GM12873 (cell line): ENCODE measurements at regions not wholly inside any gene's neighbourhood (a gene's known extent, or its start where the extent isn't known, plus 50 kb on each side); places are given as distances from the start of the nearest gene placed in this dataset.

ENCODE experiments used
- TF ChIP-seq, protein P1 (sequence below): IDR thresholded peaks from 2 replicates; pipeline ENCODE4 v1.5.1; 2012; ENCODE audit warnings: low read depth, mild to moderate bottlenecking, moderate library complexity, low read length, control low read depth; ENCODE audit not compliant: insufficient read depth; ENCODE audit errors: missing control alignments

DNA sequence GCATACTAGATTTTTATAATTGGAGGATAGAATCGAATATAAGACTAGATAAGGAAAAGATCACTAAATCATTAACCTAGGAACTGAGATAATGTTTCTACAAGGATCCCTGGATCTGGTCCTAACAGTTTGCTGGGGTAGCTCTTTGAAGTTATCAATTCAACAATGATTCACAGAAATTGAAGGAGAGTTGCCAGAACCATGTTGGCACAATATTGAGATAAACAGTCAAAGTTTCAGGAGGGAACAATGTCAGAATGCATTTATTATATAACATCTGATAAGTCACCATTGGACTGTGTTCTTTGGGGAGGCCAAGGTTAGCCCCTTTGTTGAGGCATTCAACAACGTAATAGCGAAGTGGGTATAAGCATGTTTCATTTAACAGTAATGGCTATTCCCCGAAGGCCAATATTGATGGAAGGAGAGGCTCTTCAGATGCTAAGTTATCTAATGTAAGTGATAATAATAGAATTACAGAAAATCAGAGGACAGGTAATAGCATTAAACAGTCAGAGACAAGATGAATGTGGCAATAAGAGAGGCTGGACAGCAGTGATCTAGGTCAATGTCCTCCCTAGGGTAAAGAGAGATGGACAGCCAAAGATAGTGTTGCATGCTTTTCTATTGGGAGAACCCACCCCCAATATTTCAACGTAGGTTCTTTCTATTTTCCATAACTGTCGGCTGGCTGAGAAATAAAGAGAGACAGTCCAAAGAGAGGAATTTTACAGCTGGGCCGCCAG lies 604.8 kb upstream of the GYPC start:
- TF ChIP-seq, protein P1, sequence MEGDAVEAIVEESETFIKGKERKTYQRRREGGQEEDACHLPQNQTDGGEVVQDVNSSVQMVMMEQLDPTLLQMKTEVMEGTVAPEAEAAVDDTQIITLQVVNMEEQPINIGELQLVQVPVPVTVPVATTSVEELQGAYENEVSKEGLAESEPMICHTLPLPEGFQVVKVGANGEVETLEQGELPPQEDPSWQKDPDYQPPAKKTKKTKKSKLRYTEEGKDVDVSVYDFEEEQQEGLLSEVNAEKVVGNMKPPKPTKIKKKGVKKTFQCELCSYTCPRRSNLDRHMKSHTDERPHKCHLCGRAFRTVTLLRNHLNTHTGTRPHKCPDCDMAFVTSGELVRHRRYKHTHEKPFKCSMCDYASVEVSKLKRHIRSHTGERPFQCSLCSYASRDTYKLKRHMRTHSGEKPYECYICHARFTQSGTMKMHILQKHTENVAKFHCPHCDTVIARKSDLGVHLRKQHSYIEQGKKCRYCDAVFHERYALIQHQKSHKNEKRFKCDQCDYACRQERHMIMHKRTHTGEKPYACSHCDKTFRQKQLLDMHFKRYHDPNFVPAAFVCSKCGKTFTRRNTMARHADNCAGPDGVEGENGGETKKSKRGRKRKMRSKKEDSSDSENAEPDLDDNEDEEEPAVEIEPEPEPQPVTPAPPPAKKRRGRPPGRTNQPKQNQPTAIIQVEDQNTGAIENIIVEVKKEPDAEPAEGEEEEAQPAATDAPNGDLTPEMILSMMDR, result no peak

DNA sequence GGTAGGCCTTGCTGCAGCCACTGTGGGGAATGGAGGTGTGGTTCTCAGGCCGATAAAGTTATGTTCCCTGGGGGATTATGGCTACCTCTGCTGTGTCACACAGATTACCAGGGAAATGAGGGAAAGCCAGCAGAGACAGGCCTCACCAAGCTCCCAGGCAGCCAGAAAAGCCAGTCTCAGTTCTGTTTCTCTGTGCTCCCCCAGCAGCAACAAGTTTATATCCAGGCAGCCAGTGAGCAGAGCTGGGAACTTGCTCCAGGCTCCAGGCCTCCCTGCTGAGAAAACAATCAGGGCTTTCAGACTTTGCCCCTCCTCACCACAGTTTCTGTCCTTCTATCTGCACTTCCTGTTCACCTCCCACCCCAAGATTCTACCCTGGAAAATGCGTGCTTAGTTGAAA lies 596.6 kb upstream of the GYPC start:
- TF ChIP-seq, protein P1, result no peak

DNA sequence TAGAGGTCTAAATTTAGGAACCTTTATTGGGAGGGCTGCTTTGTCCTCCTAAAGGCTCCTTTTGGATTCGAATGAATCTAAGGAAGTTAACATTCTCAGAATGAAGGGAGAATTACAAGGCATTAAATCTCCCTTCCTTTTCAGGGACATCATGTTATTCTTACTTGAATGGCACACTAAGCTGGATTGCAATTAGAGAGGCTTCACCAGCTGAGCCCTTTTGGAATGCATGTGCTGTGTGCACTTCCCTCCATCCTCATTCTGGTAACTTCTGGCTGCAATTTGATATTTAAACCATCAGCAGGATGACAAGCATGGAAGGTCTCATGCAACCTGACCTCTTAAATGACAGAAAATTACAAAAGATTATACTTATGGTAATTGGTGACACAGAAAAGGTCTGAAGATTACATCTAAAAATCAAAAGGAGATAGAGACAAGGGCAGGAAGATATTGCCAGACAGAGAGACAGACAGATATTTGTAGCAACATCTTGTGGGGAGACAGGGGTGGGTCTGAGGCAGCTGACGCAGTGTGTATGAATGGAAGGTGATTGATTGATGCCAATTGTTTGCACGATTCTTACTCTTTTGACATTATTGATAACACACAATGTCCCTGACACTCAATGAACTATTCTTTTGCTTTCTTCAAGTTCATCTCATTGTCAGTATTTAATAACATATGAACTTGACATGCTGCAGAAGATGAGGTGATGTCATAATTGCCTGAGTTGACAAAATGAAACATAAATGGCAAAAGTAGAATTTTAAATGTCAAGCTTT lies 570.8 kb upstream of the GYPC start:
- TF ChIP-seq, protein P1, result no peak

DNA sequence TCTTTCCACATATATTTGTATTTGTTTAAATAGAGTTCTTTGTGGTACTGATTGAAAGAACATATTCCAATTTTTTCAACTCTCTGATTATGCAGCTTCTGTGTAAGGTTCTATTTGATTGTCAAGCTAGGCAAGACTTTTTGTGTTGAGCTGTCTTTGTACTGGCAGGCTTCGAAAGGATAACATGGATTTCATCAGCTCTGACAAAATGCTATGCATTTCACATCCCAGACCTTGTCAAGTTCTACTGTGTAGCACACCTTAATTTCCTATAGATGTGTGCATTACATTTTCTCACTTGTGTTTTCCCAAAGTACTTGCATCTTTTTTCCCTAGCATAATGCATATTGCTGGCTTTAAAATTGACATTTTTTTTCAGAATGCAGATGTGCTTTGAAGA lies 555.0 kb upstream of the GYPC start:
- TF ChIP-seq, protein P1, result no peak

DNA sequence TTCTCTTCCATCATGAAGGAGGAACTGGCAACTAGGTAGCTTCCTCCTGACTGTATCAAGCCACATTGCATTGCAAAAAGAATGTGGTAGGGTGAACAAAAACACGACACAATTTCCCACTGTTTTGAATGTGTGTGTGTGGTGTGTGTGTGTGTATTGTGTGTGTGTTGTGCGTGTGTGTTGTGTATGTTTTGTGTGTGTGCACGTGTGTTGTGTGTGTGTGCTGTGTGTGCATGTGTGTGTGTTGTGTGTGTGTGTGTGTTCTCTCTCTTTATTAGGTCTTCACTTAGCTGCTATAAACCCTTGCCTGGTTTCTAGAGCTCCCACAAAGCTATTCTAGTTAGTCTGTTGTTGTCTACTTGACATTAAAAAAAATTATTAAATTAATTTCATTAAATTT lies 550.0 kb upstream of the GYPC start:
- TF ChIP-seq, protein P1, result no peak

DNA sequence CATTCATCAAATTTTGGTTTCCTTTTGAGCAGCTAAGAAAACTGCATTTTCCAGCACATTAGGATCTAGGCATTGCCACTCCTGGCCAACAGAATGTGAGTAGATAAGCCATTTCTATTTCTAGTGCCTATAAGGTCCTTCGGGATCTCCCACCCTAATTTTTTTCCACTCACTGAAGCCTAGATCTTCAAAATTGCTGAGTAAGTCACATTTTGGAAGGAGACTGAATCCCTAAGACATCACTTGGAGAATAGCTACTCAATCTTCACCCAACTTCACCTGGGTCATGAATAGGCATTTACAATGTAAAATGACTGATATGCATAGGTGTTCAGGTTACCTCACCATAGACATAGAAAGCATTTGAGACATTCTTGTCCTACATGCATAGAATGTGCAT lies 548.1 kb upstream of the GYPC start:
- TF ChIP-seq, protein P1, result no peak

DNA sequence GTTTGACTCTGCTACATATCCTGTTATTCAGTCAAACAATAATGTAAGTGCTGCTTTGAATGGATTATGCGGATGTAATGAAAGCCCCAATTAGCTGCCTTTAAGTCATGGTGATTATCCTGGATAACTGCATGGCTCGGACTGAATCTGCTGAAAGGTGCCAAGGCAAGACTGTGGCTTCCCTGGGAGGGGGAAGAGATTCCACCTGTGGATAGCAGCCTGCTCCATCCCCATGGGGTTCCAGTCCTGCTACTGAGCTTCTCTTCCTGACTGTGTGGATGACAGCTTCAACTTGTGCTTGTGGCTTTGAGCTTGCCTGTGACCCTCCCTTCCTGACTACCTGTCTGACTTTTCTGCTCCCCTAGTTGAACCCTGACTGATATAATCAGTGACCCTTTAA lies 540.0 kb upstream of the GYPC start:
- TF ChIP-seq, protein P1, result no peak
